ENCODE measurements at regions not wholly inside any gene's neighbourhood (a gene's known extent, or its start where the extent isn't known, plus 50 kb on each side); places are given as distances from the start of the nearest gene placed in this dataset.

DNA sequence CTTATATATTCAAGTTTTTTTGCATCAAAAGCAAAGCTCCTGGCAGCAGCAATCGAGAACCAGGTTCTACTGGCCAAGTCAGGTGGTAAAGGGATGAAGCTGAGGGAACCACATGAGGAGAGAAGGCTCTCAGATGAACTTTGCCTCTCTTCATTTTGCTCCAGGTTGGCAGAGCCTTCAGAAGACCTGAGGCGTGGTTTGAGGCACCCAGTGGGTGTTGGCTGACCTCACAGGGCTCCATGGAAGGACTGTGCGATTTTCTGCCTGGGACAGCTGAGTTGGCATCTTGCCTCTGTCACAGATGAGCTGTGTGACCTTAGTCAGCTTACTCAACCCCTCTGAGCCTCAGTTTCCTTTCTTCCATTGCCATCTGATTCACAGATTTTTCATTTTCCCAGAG, 89.0 kb downstream of the INSIG2 start:
- H3K27me3 ChIP-seq (ENCODE audit: control insufficient read depth in 1 of 2, insufficient read depth in 2 of 2, low read length in 2 of 2), result no peaks in the 10 kb centered on the region
- Mint-ChIP-seq H3K4me1 (ENCODE audit: low read depth) (no peaks in the 10 kb centered on the region), H3K4me3 (no peak overlapping the region), H3K9me3 (no peaks in the 10 kb centered on the region), H3K36me3 (ENCODE audit: low read depth) (no peaks in the 10 kb centered on the region), H3K27me3 (peaks cover 5% of the 10 kb centered on the region), H3K27ac (no peak overlapping the region)
- peaks cover 5% of the 10 kb centered on the region for H3K4me1 ChIP-seq (ENCODE audit: insufficient read depth, low read length)
- no peak overlapping the region for H3K27ac ChIP-seq (ENCODE audit: low read depth in 1 of 2, low read length in 2 of 2)
- no peak overlapping the region for H3K4me3 ChIP-seq (ENCODE audit: low read length)
- CTCF ChIA-PET, result no interaction called here
- TF ChIP-seq, protein P1, sequence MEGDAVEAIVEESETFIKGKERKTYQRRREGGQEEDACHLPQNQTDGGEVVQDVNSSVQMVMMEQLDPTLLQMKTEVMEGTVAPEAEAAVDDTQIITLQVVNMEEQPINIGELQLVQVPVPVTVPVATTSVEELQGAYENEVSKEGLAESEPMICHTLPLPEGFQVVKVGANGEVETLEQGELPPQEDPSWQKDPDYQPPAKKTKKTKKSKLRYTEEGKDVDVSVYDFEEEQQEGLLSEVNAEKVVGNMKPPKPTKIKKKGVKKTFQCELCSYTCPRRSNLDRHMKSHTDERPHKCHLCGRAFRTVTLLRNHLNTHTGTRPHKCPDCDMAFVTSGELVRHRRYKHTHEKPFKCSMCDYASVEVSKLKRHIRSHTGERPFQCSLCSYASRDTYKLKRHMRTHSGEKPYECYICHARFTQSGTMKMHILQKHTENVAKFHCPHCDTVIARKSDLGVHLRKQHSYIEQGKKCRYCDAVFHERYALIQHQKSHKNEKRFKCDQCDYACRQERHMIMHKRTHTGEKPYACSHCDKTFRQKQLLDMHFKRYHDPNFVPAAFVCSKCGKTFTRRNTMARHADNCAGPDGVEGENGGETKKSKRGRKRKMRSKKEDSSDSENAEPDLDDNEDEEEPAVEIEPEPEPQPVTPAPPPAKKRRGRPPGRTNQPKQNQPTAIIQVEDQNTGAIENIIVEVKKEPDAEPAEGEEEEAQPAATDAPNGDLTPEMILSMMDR (IDR thresholded peaks at IDR 0.05), result no peak
- POLR2A ChIA-PET, result interaction anchor here (0.6 kb wide), 1 partner anchor 8 kb away, joined by 3 read pairs; no protein-coding TSS in a partner anchor
- no peaks in the 10 kb centered on the region for H3K36me3 ChIP-seq (ENCODE audit: insufficient read depth, low read length)
- no peak for ATAC-seq (ENCODE audit: poor library complexity)
- intact Hi-C loops (cut with DNase I, micrococcal nuclease), result no loop called here
- H3K9me3 ChIP-seq (ENCODE audit: control insufficient read depth in 1 of 2, insufficient read depth in 1 of 2, low read length in 2 of 2), result no peaks in the 10 kb centered on the region
- DNase-seq, result no peak

DNA sequence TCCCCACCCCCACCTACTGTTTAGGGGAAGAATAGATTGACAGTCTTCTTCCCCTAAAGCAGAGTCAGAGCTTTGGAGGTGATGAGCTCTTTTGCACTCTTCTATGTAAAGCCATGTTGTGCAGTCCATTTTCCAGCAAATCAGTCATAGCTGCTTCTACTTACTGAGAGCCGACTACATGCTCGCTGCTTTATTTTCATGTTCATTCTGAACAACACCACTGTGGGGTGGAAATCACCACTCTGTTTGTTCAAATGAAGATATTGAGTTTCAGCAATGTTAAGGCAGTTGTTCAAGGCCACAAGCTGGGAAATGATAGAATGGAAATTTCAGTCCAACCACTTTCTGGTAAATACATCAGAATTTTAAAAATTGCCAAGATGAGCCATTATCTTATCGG, 88.3 kb downstream of the INSIG2 start:
- Histone ChIP-seq H3K27me3 (ENCODE audit: control insufficient read depth in 1 of 2, insufficient read depth in 2 of 2, low read length in 2 of 2) (no peaks in the 10 kb centered on the region), H3K4me3 (ENCODE audit: low read length) (no peak overlapping the region), H3K4me1 (ENCODE audit: insufficient read depth, low read length) (peaks cover 5% of the 10 kb centered on the region), H3K9me3 (ENCODE audit: control insufficient read depth in 1 of 2, insufficient read depth in 1 of 2, low read length in 2 of 2) (no peaks in the 10 kb centered on the region), H3K36me3 (ENCODE audit: insufficient read depth, low read length) (no peaks in the 10 kb centered on the region), H3K27ac (ENCODE audit: low read depth in 1 of 2, low read length in 2 of 2) (no peak overlapping the region)
- Mint-ChIP-seq H3K27ac (no peak overlapping the region), H3K4me3 (no peak overlapping the region), H3K27me3 (peaks cover 5% of the 10 kb centered on the region), H3K4me1 (ENCODE audit: low read depth) (no peaks in the 10 kb centered on the region), H3K9me3 (no peaks in the 10 kb centered on the region), H3K36me3 (ENCODE audit: low read depth) (no peaks in the 10 kb centered on the region)
- ATAC-seq (ENCODE audit: poor library complexity) (no peak), DNase-seq (no peak)
- TF ChIP-seq, protein P1 (IDR thresholded peaks at IDR 0.05), result no peak
- POLR2A ChIA-PET, result no interaction called here
- intact Hi-C loops (cut with DNase I, micrococcal nuclease), result no loop called here
- CTCF ChIA-PET, result no interaction called here

DNA sequence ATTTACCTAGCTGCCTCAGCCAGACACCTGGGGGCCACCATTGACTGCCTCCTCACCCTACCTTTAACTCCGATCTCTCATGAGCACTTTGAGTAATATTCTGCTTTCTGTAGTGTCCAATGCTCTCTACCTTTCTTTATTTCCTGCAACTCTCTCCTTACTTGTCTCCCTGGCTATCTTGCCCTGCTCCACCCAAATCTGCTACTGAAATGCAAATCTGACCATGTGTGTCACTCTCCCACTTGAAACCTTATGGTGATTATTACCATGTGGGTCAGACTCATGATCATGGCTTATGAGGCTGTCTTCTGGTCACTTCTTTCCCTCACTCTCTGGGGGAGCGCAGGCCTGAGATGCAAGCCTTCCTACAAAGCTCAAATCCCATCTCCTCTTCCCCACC, 83.3 kb downstream of the INSIG2 start:
- Mint-ChIP-seq H3K9me3 (no peaks in the 10 kb centered on the region), H3K27me3 (no peaks in the 10 kb centered on the region), H3K36me3 (ENCODE audit: low read depth) (no peaks in the 10 kb centered on the region), H3K4me1 (ENCODE audit: low read depth) (no peaks in the 10 kb centered on the region), H3K4me3 (no peak overlapping the region), H3K27ac (no peak overlapping the region)
- ChIA-PET CTCF (no interaction called here), POLR2A (no interaction called here)
- H3K27ac ChIP-seq (ENCODE audit: low read depth in 1 of 2, low read length in 2 of 2), result no peak overlapping the region
- peaks cover 20% of the 10 kb centered on the region for H3K4me1 ChIP-seq (ENCODE audit: insufficient read depth, low read length)
- TF ChIP-seq, protein P1 (IDR thresholded peaks at IDR 0.05), result no peak
- no peak overlapping the region for H3K4me3 ChIP-seq (ENCODE audit: low read length)
- H3K36me3 ChIP-seq (ENCODE audit: insufficient read depth, low read length), result no peaks in the 10 kb centered on the region
- H3K9me3 ChIP-seq (ENCODE audit: control insufficient read depth in 1 of 2, insufficient read depth in 1 of 2, low read length in 2 of 2), result no peaks in the 10 kb centered on the region
- intact Hi-C loops (cut with DNase I, micrococcal nuclease), result no loop called here
- DNase-seq (no peak), ATAC-seq (ENCODE audit: poor library complexity) (no peak)
- no peaks in the 10 kb centered on the region for H3K27me3 ChIP-seq (ENCODE audit: control insufficient read depth in 1 of 2, insufficient read depth in 2 of 2, low read length in 2 of 2)
